Activated T-helper 2 cell treated with anti-CD3 and anti-CD28 coated beads, Interferon-gamma antibody, Interleukin-2, Interleukin-4, amounts not matched to agents 10 μg/mL and 5 μg/mL and 100 μg/mL, durations not matched to agents 14 hours and 24 hours and 36 hours (primary cell): ENCODE measurements at regions not wholly inside any gene's neighbourhood (a gene's known extent, or its start where the extent isn't known, plus 50 kb on each side); places are given as distances from the start of the nearest gene placed in this dataset.

Experiments
- DNase-seq: peaks from one replicate; pipeline ENCODE4 v3.0.0; 2021; ENCODE audit warnings: low spot score
- H3K27ac Mint-ChIP-seq: one replicate; pipeline ENCODE4 v1.8.0; 2021; ENCODE audit warnings: mixed read lengths
- H3K27me3 Mint-ChIP-seq: one replicate; pipeline ENCODE4 v1.8.0; 2021; ENCODE audit warnings: low read depth, mixed read lengths
- H3K36me3 Mint-ChIP-seq: one replicate; pipeline ENCODE4 v1.8.0; 2021; ENCODE audit warnings: low read depth, mixed read lengths
- H3K4me1 Mint-ChIP-seq: one replicate; pipeline ENCODE4 v1.8.0; 2021; ENCODE audit warnings: low read depth, mixed read lengths
- H3K4me3 Mint-ChIP-seq: one replicate; pipeline ENCODE4 v1.8.0; 2021; ENCODE audit warnings: low read depth, mild to moderate bottlenecking, moderate library complexity, mixed read lengths
- H3K9me3 Mint-ChIP-seq: one replicate; pipeline ENCODE4 v1.8.0; 2021; ENCODE audit warnings: mixed read lengths
- intact Hi-C: fragments of 100-400 bp; cut with micrococcal nuclease; formaldehyde crosslinking; loops from one replicate; pipeline ENCODE4 v1.15.1; 2023

GRCh38 chr6:147651249-147652063 is 143.0 kb downstream of the SAMD5 start:
- Mint-ChIP-seq H3K27me3 (no peaks in the 10 kb centered on the region), H3K27ac (no peak overlapping the region), H3K4me1 (no peaks in the 10 kb centered on the region), H3K9me3 (no peaks in the 10 kb centered on the region), H3K36me3 (no peaks in the 10 kb centered on the region), H3K4me3 (no peak overlapping the region)
- intact Hi-C loops = no loop called here
- no peak for DNase-seq

DNA sequence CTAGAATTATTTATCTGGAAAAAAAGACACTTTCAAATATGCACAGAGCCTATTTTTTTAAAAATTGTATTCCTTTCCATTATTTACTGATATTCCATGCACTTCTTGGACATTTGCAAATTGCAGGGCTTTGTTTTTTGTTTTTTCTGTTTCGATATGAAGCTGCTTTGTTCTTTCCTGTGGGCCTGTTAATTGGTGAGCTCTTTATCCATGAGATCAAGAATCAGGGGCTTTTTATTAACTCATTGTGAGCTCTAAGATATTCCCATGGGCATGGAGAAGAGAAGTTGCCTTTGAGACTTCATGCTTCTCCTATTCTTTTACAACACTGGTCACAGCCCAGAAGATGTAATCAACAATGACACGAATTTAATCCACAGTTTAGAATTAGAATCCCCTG is 145.1 kb downstream of the SAMD5 start:
- H3K27ac Mint-ChIP-seq = no peak overlapping the region

DNA sequence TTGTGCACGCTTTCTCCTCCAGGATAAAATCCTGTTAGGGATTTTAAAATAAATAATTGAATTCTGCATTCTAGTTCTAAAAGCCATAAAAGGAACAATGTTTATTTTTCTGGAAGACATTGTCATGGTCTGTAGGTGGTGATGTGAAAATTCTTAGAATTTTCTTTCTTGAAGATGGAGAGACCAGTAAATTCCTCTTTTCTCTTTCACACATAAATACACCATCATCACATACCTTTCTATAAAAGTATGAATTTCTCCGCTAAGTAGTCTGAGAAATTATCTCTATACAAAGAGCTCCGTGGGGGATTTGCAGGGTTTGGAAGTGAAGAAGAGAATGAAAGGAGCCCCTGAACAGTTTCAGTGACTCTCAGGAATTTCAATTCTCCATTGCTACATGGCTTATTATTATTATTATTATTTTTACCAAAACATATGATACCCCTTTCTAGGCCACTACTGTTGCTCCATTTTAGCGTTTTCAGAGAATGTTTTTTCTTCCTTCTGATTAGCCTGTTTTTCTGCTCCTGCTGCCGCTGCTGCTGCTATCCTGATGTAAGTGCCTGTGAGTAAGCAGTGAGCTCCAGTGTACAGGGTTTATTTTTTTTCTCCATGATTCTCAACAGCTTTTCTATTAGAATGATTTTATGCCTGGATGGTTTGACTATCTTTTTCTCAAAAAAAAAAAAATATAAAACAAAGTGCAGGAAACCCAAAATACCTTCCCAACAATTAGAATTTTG is 145.8 kb downstream of the SAMD5 start:
- no peaks in the 10 kb centered on the region for H3K27me3 Mint-ChIP-seq
- H3K4me3 Mint-ChIP-seq = no peak overlapping the region
- DNase-seq = no peak
- no peaks in the 10 kb centered on the region for H3K36me3 Mint-ChIP-seq
- no peaks in the 10 kb centered on the region for H3K4me1 Mint-ChIP-seq
- intact Hi-C loops = no loop called here
- H3K27ac Mint-ChIP-seq = no peak overlapping the region
- H3K9me3 Mint-ChIP-seq = no peaks in the 10 kb centered on the region

More for the DNA sequence above, 145.1 kb downstream of the SAMD5 start:
- intact Hi-C loops = no loop called here
- Mint-ChIP-seq H3K4me1 (no peaks in the 10 kb centered on the region), H3K4me3 (no peak overlapping the region), H3K27me3 (no peaks in the 10 kb centered on the region), H3K36me3 (no peaks in the 10 kb centered on the region), H3K9me3 (no peaks in the 10 kb centered on the region)
- no peak for DNase-seq

GRCh38 chr6:147660334-147661311 is 152.1 kb downstream of the SAMD5 start:
- H3K4me1 Mint-ChIP-seq = no peaks in the 10 kb centered on the region
- no peak for DNase-seq
- no peak overlapping the region for H3K27ac Mint-ChIP-seq
- no peak overlapping the region for H3K4me3 Mint-ChIP-seq
- intact Hi-C loops = no loop called here
- H3K36me3 Mint-ChIP-seq = no peaks in the 10 kb centered on the region
- H3K27me3 Mint-ChIP-seq = no peaks in the 10 kb centered on the region
- no peaks in the 10 kb centered on the region for H3K9me3 Mint-ChIP-seq

- Mint-ChIP-seq H3K4me3 (no peak overlapping the region), H3K27ac (no peak overlapping the region), H3K36me3 (no peaks in the 10 kb centered on the region), H3K9me3 (no peaks in the 10 kb centered on the region), H3K4me1 (no peaks in the 10 kb centered on the region), H3K27me3 (no peaks in the 10 kb centered on the region)
- no peak for DNase-seq
- intact Hi-C loops = no loop called here
These were observed 154.2 kb downstream of the SAMD5 start for GRCh38 chr6:147662646-147663045.

DNA sequence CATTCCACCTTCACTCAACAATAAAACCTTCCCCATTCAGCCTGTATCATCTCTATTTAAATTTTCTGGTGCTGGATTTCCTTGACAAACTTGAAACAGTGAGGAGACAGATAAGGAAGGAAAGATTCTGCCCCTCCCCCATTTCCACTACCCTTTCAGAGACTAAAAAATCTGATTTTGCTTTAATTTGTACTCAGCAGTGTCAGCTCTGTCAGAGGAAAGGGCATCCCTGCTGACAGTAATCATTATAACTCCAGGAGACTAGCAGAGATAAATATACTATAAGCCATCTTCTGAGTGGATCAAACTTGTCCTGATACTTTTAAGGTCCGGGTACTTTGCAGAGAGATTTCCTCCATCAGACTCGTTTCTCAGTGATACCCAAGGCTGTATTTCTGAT is 155.6 kb downstream of the SAMD5 start:
- H3K4me3 Mint-ChIP-seq = no peak overlapping the region
- H3K36me3 Mint-ChIP-seq = no peaks in the 10 kb centered on the region
- H3K27me3 Mint-ChIP-seq = no peaks in the 10 kb centered on the region
- H3K9me3 Mint-ChIP-seq = no peaks in the 10 kb centered on the region
- intact Hi-C loops = no loop called here
- H3K4me1 Mint-ChIP-seq = no peaks in the 10 kb centered on the region
- no peak for DNase-seq
- H3K27ac Mint-ChIP-seq = no peak overlapping the region

DNA sequence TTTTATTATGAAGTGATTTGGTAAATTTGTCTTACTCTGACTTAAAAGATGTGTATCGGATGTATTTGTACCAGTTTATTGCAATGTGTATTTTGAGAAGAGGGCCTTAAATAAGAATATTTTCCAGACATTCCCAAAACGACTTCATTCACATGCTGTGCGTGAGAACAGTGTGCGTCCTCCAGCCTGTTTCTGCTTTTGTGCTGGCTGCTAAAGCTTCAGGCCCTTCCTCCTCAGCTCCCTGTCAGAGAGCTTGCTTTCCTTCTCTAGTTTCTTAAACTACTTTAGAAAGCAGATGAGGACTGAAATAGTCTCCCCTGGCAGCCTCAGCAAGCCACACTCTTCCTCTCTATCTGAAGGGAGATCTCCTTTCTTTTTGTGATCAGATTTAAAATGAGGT is 157.8 kb downstream of the SAMD5 start:
- no peaks in the 10 kb centered on the region for H3K36me3 Mint-ChIP-seq
- no peak for DNase-seq
- H3K4me1 Mint-ChIP-seq = no peaks in the 10 kb centered on the region
- no peak overlapping the region for H3K27ac Mint-ChIP-seq
- H3K27me3 Mint-ChIP-seq = no peaks in the 10 kb centered on the region
- no peak overlapping the region for H3K4me3 Mint-ChIP-seq
- no peaks in the 10 kb centered on the region for H3K9me3 Mint-ChIP-seq
- intact Hi-C loops = no loop called here

- Mint-ChIP-seq H3K36me3 (no peaks in the 10 kb centered on the region), H3K27me3 (no peaks in the 10 kb centered on the region), H3K4me1 (no peaks in the 10 kb centered on the region), H3K27ac (no peak overlapping the region), H3K4me3 (no peak overlapping the region), H3K9me3 (no peaks in the 10 kb centered on the region)
- intact Hi-C loops = no loop called here
- no peak for DNase-seq
These were observed 158.6 kb downstream of the SAMD5 start for GRCh38 chr6:147667082-147667481.

DNA sequence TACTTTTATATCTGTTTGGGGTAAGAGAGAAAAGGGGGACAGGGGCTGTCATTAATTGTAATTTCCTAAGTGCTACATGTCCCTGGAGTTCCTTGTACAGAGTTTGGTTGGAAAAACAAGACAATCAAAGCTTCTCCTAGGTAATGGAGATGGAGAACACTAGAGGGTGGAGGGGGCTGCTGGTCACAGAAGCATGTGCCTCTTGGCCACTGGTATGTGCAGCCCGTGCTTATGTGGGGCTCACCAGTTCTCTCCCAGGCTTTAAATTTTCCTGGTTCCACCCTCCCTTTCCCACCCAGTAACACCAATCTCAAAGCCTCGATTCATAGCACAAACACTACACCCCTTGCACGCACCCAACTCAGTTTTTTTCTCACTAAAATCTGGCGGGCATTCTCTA is 165.6 kb downstream of the SAMD5 start:
- Mint-ChIP-seq H3K36me3 (no peaks in the 10 kb centered on the region), H3K27me3 (no peaks in the 10 kb centered on the region), H3K27ac (no peak overlapping the region), H3K4me1 (no peaks in the 10 kb centered on the region), H3K4me3 (no peak overlapping the region), H3K9me3 (no peaks in the 10 kb centered on the region)
- DNase-seq = no peak
- intact Hi-C loops = no loop called here

GRCh38 chr6:147674794-147675193 is 166.3 kb downstream of the SAMD5 start:
- H3K27ac Mint-ChIP-seq = no peak overlapping the region
- no peaks in the 10 kb centered on the region for H3K36me3 Mint-ChIP-seq
- intact Hi-C loops = no loop called here

GRCh38 chr6:147675281-147675680 is 166.8 kb downstream of the SAMD5 start:
- DNase-seq = no peak
- no peak overlapping the region for H3K4me3 Mint-ChIP-seq
- H3K27me3 Mint-ChIP-seq = no peaks in the 10 kb centered on the region
- no peak overlapping the region for H3K27ac Mint-ChIP-seq
- no peaks in the 10 kb centered on the region for H3K9me3 Mint-ChIP-seq
- no peaks in the 10 kb centered on the region for H3K4me1 Mint-ChIP-seq
- intact Hi-C loops = no loop called here
- no peaks in the 10 kb centered on the region for H3K36me3 Mint-ChIP-seq

More at GRCh38 chr6:147674794-147675193, 166.3 kb downstream of the SAMD5 start:
- no peak for DNase-seq
- H3K4me1 Mint-ChIP-seq = no peaks in the 10 kb centered on the region
- H3K4me3 Mint-ChIP-seq = no peak overlapping the region
- H3K9me3 Mint-ChIP-seq = no peaks in the 10 kb centered on the region
- no peaks in the 10 kb centered on the region for H3K27me3 Mint-ChIP-seq

DNA sequence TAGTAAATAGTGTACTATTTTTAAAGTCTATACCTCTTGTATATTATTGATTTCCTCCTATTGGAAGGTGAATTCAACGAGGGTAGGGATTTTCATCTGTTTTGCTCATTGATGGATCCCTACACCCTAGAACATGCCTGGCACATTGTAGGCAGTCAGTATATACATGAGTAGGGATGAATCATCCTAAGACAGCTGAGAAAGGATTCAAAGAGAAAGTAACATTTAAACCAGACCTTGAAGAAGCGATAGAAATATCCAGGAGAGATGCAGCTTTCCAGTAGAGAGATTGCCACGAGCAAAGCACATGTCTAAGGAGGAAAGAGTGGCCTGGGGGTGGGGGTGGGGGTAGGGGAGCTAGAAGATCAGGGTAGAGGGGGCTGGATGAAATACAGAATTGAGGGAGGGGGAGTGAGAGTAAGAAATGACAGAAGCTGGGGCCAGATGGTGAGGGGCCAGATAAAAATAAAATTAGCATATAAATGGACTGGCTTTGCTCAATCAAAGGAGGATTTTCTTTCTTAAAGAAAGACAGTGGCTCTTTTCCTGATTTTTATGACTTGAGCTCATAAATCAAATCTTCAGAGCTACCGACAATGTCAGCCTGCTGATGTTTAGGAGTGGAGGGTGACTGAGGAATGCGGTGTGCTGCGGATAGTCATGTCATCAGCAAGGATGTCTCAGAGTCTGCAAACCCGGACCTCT is 168.2 kb downstream of the SAMD5 start:
- Mint-ChIP-seq H3K9me3 (no peaks in the 10 kb centered on the region), H3K4me3 (no peak overlapping the region), H3K36me3 (no peaks in the 10 kb centered on the region), H3K27me3 (no peaks in the 10 kb centered on the region), H3K4me1 (no peaks in the 10 kb centered on the region), H3K27ac (no peak overlapping the region)
- intact Hi-C loops = no loop called here
- no peak for DNase-seq
